GM21717 (cell line): ENCODE measurements at regions not wholly inside any gene's neighbourhood (a gene's known extent, or its start where the extent isn't known, plus 50 kb on each side); places are given as distances from the start of the nearest gene placed in this dataset.

Experiments
- ATAC-seq: cut with Tn5 transposase; IDR thresholded peaks from one replicate; pipeline ENCODE4 v1.9.1; 2021; ENCODE audit warnings: mild to moderate bottlenecking, moderate library complexity; ENCODE audit not compliant: unreplicated experiment

- no peak for ATAC-seq
Observed at GRCh38 chr18:78511666-78512601, 467.7 kb upstream of the SALL3 start.

GRCh38 chr18:78514910-78515670 is 464.5 kb upstream of the SALL3 start:
- ATAC-seq = no peak

- ATAC-seq = no peak
Observed at GRCh38 chr18:78517328-78517727, 462.3 kb upstream of the SALL3 start.

- no peak for ATAC-seq
Observed at GRCh38 chr18:78517973-78518372, 461.6 kb upstream of the SALL3 start.

- no peak for ATAC-seq
Observed at GRCh38 chr18:78518805-78519204, 460.8 kb upstream of the SALL3 start.

- no peak for ATAC-seq
Observed at GRCh38 chr18:78519394-78520062, 460.1 kb upstream of the SALL3 start.

- ATAC-seq = no peak
Observed at GRCh38 chr18:78521136-78521535, 458.5 kb upstream of the SALL3 start.

- no peak for ATAC-seq
Observed at GRCh38 chr18:78521744-78522143, 457.9 kb upstream of the SALL3 start.

GRCh38 chr18:78522507-78522906 is 457.1 kb upstream of the SALL3 start:
- no peak for ATAC-seq

- no peak for ATAC-seq
Observed at GRCh38 chr18:78523850-78524249, 455.8 kb upstream of the SALL3 start.

- no peak for ATAC-seq
Observed at GRCh38 chr18:78525366-78526111, 454.1 kb upstream of the SALL3 start.

GRCh38 chr18:78526275-78526674 is 453.3 kb upstream of the SALL3 start:
- no peak for ATAC-seq

GRCh38 chr18:78526923-78527711 is 452.5 kb upstream of the SALL3 start:
- ATAC-seq = no peak

GRCh38 chr18:78527984-78528383 is 451.6 kb upstream of the SALL3 start:
- no peak for ATAC-seq

- no peak for ATAC-seq
Observed at GRCh38 chr18:78528411-78529258, 451.0 kb upstream of the SALL3 start.

GRCh38 chr18:78531637-78532036 is 448.0 kb upstream of the SALL3 start:
- ATAC-seq = no peak

- ATAC-seq = no peak
Observed at GRCh38 chr18:78538669-78539440, 440.8 kb upstream of the SALL3 start.
